ENCODE measurements at regions not wholly inside any gene's neighbourhood (a gene's known extent, or its start where the extent isn't known, plus 50 kb on each side); places are given as distances from the start of the nearest gene placed in this dataset.

DNA sequence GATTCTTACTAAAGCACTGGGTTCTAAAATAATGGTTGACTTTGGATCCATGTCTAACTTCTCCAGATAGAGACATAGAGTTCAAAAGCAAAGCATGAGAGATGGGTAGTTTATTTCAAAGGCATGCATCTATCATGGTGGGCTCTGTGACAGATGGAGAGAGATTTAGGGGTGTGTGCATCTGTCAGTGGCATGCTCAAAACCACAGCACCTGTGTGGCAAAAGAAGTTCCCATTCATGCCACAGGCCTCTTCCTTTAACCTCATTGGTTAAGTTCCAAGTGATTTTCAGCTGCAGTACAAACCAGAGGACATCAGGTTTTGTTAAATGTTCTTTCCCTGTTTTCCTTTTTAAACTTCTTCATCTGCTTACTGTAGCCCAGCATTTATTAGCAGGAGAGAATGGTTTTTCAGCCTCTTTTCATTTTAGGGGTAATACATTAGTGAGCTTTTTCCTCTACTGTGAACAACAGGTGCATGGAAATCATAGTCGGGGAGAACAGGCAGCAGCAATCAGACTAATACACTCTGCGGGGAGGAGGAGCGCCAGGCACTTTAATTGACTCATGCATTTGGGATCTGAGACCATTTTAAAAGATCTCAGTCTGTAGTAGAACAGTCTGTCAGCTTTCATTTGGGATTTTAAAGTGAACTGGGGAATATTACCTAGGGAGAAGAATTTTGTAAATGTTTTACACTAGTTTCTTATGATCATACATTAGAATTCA is 52.4 kb upstream of the UPP2 start:
- DNase-seq (ENCODE audit: low read depth) = peak; percentile 92

DNA sequence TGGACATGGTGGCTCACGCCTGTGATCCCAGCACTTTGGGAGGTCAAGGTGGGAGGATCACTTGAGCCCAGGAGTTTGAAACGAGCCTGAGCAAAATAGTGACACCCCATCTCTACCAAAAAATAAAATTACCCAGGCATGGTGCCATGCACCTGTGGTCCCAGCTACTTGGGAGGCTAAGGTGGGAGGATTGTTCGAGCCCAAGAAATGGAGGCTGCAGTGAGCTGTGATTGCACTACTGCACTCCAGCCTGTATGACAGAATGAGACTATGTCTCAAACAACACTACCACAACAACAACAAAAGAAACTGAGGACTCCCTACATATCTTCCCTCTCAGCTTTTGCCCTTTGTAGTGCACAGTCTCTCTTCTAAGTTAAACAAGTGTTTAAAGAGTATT is 53.3 kb upstream of the UPP2 start:
- no peak for DNase-seq (ENCODE audit: low read depth)

GRCh38 chr2:158047156-158047611 is 54.5 kb upstream of the UPP2 start:
- DNase-seq (ENCODE audit: low read depth) = no peak

DNA sequence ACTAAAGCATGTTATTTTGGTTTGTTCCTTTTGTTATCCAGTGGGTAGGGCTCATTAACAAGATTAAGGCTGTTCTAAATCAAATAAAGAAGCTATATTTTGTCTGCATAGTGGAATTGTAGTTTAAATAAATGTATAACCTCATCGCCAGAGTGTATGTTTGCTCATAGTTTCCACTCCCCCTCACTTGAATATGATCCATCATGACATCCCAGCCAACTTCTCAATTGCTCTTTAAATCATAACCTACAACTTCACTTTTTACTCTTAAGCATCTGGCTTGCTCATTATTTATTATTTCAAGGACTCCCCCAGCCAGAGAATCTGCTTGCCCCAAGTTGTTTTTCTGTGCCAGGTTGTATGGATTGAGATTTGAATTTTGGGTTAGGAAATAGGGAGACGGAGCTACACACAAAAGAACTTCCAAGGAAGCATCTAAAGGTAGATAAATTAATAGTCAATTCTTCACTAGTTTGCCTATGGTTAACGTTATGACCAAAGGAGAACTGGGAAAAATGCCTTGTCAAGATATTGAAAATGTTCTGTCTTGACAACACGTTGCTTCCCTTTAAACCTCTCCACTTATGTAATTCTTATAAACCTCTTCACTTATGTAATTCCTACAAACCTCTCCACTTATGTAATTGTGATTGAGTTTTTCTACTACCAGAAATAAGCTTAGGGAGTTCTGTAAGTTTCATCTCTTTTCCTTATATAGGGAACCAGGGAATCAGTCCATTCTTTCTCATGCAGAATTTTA is 55.4 kb upstream of the UPP2 start:
- no peak for DNase-seq (ENCODE audit: low read depth)

DNA sequence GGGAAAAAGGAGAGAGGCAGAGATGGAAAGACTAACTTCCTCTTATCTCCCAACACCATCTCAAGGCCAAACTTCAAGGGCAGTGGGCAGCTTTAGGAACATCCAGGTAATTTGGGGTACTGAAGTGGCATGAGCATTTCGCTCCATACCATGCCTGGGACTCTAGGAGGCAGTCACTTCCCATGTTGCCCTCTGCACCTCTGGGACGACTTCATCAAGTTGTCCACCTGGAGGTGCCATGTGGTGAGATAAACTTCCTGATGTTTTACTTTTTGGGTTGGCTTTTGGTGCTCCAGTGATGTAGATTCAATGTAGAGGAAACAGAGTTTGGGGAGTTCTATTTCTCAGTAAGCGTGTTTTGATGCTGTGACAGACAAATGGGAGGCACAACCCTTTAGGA is 56.3 kb upstream of the UPP2 start:
- no peak for DNase-seq (ENCODE audit: low read depth)

GRCh38 chr2:158043181-158043948 is 58.3 kb upstream of the UPP2 start:
- DNase-seq (ENCODE audit: low read depth) = no peak

GRCh38 chr2:158042666-158043065 is 59.0 kb upstream of the UPP2 start:
- DNase-seq (ENCODE audit: low read depth) = no peak

GRCh38 chr2:158042245-158042644 is 59.4 kb upstream of the UPP2 start:
- DNase-seq (ENCODE audit: low read depth) = no peak

DNA sequence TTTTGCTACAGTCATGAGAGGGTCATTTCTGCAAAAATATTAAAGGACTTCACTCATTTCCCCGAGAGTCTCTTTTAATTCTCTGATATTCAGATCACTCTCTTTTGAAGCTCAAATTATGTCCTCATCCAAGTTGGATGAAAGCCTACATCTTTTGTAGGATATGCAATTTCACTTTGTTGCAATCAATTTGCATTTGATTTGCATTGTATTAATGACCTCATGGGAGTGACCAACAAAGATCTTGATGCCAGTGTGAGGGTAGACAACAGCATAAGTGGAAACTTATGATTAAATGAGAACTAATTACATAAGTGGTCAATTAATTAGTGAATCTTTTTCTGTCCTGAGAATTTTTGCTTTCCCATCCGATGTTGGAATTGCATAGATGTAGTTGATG is 60.3 kb upstream of the UPP2 start:
- DNase-seq (ENCODE audit: low read depth) = no peak

GRCh38 chr2:158038901-158039300 is 62.8 kb upstream of the UPP2 start:
- no peak for DNase-seq (ENCODE audit: low read depth)

GRCh38 chr2:158034198-158034866 is 67.3 kb upstream of the UPP2 start:
- peak; percentile 85 for DNase-seq (ENCODE audit: low read depth)

DNA sequence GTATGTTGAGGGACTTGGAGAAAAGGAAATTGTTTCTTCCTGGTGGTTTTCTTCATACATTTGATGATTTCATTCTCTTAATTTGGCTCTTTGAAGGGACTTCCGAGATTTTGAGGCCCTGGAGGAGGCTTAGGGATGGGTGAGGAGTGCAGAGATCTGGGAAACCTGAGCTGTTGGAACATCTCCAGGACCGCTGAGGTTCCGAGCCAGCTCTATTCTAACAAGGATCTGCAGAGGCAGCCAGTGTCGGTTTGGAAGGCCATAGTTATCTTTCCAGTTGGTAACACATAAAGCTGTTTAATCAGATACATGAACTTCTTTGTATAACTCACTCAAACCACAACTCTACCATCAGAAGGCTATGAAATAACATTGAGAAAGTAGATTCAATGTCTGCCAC is 70.3 kb upstream of the UPP2 start:
- no peak for DNase-seq (ENCODE audit: low read depth)

DNA sequence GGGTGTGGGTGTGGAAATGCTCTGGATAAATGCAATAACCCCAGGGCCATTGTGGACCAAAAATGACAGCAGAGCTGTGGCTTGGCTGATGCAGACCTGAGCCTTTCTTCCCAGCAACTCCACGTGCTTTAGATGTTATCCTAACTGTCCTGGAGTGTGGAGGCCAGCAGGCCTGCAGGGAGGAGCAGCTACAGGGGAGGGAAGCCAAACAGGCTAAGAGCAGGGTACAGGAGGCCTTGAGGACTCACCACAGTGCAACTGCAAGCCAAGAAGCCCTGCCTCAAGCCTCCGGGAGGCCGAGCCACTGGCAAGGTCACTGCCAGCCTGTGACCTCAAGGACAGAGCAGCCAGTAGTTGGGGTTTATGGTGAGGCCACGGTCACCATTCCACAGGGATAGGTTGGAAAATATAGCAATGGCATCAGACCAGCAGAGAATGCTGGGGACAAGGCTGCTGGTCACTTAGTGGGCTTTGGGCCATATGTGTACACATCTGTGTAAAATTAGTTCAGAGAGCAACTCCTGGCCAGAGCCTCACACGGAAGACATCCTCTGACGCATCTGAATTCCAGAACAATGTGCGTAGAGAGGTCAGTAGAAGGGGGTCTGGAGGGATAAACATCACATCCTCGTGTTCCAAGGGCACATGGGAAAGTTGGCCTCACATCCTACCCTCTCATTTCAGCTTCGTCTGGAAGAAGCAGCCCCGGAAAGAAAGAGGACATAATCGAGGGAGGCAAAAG is 76.2 kb upstream of the UPP2 start:
- DNase-seq (ENCODE audit: low read depth) = peak; percentile 22

DNA sequence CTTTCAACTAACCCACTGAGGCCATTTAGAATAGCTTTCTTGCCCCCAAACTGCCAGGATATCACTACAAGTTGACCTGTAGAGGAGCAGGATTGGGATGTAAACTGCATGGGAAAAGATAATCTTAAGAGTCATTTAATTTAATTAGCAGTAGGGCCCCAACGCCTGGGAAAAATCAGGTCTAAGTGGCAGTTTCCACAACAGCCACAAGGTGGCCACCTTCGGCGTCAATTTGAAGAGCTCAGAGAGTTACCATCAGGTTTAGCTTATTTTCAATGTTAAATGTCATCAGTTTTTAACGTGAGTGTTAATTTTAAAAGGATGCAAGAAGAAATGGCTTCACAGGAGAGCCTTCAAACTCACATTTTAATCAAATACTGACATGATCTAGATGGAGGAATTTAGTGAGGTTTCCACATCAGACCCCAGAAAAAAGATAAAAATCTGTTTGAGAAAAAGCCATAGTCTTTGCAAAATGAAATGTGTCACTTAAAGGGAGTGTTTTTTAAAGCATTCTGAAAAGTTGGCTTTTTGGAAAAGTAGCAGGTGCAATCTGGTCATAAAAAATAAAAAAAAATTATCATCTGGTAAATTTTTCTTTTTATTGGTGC is 77.3 kb upstream of the UPP2 start:
- peak; percentile 62 for DNase-seq (ENCODE audit: low read depth)

GRCh38 chr2:158022888-158023287 is 78.8 kb upstream of the UPP2 start:
- DNase-seq (ENCODE audit: low read depth) = no peak

- DNase-seq (ENCODE audit: low read depth) = no peak
Measured at GRCh38 chr2:158021226-158021625, 80.5 kb upstream of the UPP2 start.

DNA sequence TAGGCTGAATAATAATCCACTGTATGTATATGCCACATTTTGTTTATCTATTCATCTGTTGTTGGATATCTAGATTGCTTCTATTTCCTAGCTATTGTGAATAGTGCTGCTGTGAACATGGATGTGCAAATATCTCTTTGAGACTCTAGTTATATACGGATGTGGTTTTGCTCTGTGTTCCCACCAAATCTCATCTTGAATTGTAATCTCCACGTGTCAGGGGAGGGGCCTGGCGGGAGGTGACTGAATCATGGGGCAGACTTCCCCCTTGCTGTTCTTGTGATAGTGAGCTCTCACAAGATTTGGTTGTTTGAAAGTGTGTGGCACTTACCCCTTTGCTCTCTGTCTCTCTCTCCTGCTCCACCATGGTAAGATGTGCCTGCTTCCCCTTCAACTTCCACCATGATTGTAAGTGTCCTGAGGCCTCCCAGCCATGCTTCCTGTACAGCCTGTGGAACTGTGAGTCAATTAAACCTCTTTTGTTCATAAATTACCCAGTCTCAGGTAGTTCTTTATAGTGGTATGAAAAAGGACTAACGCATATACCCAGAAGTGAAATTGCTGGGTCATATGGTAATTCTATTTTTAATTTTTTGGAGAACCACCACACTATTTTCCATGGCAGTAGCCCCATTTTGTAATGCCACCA is 86.1 kb upstream of the UPP2 start:
- no peak for DNase-seq (ENCODE audit: low read depth)

DNA sequence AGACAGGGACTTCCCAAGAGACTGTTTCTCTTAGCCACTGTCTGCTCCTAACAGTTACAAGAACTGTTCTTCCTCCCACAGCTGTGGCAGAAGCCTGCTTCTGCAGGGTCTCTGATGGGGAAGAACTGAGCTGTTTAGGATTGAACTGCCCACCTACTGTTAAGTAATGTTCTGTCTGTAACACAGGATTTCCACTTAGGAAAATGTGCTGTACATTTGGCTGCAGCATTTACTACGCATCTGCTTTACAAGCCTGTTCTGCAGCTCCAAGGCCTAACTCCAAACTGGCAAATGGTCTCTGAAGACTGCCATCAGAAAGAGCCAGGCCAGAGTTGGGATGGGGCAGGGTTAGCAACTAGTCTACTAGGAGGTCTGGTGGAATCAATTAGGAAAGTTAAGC is 87.8 kb upstream of the UPP2 start:
- DNase-seq (ENCODE audit: low read depth) = no peak

DNA sequence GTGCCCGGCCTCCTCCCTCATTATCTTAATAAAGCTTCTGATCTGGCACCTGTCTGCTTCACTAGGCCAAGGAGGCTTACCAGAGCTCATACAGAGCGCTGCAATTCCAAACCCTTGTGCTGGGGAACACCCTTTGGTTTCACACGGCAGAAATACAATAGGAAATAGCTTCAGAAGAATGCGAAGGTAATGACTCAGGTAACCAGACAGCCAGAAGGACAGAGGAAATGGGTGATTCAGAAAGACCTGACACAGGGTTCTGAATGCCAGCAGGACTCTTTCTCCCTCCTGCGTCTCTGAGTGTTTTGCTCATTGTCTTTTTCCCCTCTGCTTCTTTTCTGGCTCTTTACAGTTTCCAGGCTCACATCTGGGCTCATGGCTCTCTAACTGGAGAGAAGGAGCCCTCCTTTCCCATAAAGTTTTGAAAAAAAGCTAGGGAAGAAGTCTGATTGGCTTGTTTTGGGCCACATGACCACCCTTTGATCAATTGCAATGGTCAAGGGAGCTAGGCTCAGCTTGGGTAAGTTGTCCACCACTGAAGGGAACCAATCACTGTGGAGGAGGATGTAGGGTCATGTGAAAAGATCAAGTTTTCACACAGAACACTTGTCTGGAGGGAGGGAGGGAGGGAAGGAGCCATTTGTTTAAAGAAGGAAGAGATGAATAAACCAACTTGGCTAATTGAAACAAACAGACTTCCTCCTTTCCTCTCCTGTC is 90.5 kb upstream of the UPP2 start:
- no peak for DNase-seq (ENCODE audit: low read depth)

Data from myocyte (in vitro differentiated cells).